ENCODE measurements at regions not wholly inside any gene's neighbourhood (a gene's known extent, or its start where the extent isn't known, plus 50 kb on each side); places are given as distances from the start of the nearest gene placed in this dataset.

DNA sequence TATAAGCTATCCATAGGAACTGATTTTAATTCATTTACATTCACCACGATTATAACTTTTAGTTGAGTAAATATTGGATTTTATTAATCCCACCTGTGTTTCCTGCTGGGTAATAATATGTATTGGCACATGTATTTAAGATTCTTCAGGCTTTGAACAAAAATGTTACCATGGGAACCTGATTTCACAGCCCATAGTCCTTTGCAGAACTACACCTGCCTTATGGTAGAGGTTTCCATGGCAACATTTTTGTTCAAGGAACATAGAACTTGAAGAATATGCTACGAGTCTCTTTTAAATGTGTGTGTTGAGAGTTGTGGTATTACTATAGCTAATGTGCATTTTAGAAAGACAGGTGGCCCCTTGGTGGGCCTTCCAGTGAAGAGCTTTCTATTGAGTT, 317.4 kb downstream of the SAMD5 start (continued):
- TF ChIP-seq, protein P1, sequence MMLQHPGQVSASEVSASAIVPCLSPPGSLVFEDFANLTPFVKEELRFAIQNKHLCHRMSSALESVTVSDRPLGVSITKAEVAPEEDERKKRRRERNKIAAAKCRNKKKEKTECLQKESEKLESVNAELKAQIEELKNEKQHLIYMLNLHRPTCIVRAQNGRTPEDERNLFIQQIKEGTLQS (IDR thresholded peaks at IDR 0.05): no peak
- TF ChIP-seq ZNF274 (IDR thresholded peaks at IDR 0.05; ENCODE audit: low read depth, low read length) (no peak), EZH2 (IDR thresholded peaks at IDR 0.05) (no peak)

DNA sequence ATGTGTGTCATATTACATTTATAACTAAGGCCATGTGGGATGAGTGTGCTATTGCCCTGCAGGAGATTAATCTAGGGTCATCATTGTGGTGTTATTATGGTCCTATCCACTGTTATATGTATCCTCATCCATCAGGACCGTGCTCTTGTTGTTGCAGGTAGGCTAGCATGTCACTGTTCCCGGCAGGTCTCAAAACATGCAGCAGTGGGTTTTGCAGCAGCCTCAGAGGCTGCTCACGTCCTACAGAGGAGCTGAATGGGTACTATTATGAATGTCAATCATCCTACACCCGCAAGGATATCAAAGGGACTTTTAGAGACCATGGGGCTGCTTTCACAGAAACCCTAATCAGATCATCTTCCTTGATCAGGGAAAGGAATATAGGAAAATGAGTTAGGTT, 318.2 kb downstream of the SAMD5 start:
- Histone ChIP-seq H3K9me2 (ENCODE audit: insufficient read depth) (no peaks in the 10 kb centered on the region), H3K4me2 (ENCODE audit: low read length) (no peak overlapping the region), H3K4me1 (ENCODE audit: control insufficient read depth in 1 of 2, insufficient read depth in 2 of 2, low read length in 2 of 2) (no peaks in the 10 kb centered on the region), H3K4me3 (replicated peaks in 1 of 2; ENCODE audit: low read depth in 1 of 2, low read length in 2 of 2) (no peak overlapping the region), H3K9me3 (ENCODE audit: control insufficient read depth in 1 of 2, insufficient read depth in 1 of 2, low read depth in 1 of 2, low read length in 2 of 2) (no peaks in the 10 kb centered on the region), H3K36me3 (ENCODE audit: control insufficient read depth in 1 of 2, insufficient read depth in 2 of 2, low read length in 2 of 2) (no peaks in the 10 kb centered on the region), H3K27ac (ENCODE audit: low read depth, low read length) (no peak overlapping the region), H3K9ac (ENCODE audit: low read length) (no peak overlapping the region), H4K20me1 (ENCODE audit: insufficient read depth) (no peaks in the 10 kb centered on the region), H2AFZ (ENCODE audit: low read depth, low read length, poor library complexity, severe bottlenecking) (no peak overlapping the region), H3K79me2 (ENCODE audit: insufficient read depth, low read length) (no peaks in the 10 kb centered on the region), H3K27me3 (ENCODE audit: insufficient read depth, low read length) (no peaks in the 10 kb centered on the region)
- CTCF ChIA-PET: no interaction called here
- BruUV-seq (replicated peaks): no TSS peak
- no peak for ATAC-seq
- RAD21 ChIA-PET (ENCODE audit: low non-redundant PET in 1 of 2, low total read pairs in 2 of 2, uncharacterized antibody in 2 of 2, unreplicated experiment in 2 of 2): no interaction called here
- no peak for DNase-seq (ENCODE audit: low read depth, low spot score)
- intact Hi-C loops (cut with micrococcal nuclease): no loop called here
- TF ChIP-seq FOSL1 (IDR thresholded peaks at IDR 0.05; ENCODE audit: low read depth) (no peak), RAD21 (IDR thresholded peaks at IDR 0.05; ENCODE audit: low read depth) (no peak), SRF (IDR thresholded peaks at IDR 0.05; ENCODE audit: low read depth) (no peak), TCF7L2 (IDR thresholded peaks at IDR 0.05; ENCODE audit: borderline replicate concordance, extremely low read depth, insufficient read depth, insufficient read length) (no peak), POLR2A (IDR thresholded peaks at IDR 0.05; ENCODE audit: borderline replicate concordance, extremely low read depth, insufficient read depth, insufficient read length) (no peak), JUND (IDR thresholded peaks at IDR 0.05) (no peak), CEBPB (IDR thresholded peaks at IDR 0.05; ENCODE audit: low read depth) (no peak), ZNF274 (IDR thresholded peaks at IDR 0.05; ENCODE audit: low read depth, low read length) (no peak), EGR1 (IDR thresholded peaks at IDR 0.05; ENCODE audit: low read depth) (no peak), EZH2phosphoT487 (IDR thresholded peaks at IDR 0.05; ENCODE audit: borderline replicate concordance) (no peak), YY1 (IDR thresholded peaks at IDR 0.05; ENCODE audit: extremely low read depth, insufficient replicate concordance, low read depth, low read length) (no peak), ELF1 (IDR thresholded peaks at IDR 0.05; ENCODE audit: borderline replicate concordance, low read depth) (no peak), CBX3 (IDR thresholded peaks at IDR 0.05; ENCODE audit: low read depth) (no peak), EZH2 (IDR thresholded peaks at IDR 0.05) (no peak)
- TF ChIP-seq, protein P2, sequence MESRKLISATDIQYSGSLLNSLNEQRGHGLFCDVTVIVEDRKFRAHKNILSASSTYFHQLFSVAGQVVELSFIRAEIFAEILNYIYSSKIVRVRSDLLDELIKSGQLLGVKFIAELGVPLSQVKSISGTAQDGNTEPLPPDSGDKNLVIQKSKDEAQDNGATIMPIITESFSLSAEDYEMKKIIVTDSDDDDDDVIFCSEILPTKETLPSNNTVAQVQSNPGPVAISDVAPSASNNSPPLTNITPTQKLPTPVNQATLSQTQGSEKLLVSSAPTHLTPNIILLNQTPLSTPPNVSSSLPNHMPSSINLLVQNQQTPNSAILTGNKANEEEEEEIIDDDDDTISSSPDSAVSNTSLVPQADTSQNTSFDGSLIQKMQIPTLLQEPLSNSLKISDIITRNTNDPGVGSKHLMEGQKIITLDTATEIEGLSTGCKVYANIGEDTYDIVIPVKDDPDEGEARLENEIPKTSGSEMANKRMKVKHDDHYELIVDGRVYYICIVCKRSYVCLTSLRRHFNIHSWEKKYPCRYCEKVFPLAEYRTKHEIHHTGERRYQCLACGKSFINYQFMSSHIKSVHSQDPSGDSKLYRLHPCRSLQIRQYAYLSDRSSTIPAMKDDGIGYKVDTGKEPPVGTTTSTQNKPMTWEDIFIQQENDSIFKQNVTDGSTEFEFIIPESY (IDR thresholded peaks at IDR 0.05; ENCODE audit: extremely low read depth, insufficient replicate concordance, low read length): no peak
- TF ChIP-seq, protein P3, sequence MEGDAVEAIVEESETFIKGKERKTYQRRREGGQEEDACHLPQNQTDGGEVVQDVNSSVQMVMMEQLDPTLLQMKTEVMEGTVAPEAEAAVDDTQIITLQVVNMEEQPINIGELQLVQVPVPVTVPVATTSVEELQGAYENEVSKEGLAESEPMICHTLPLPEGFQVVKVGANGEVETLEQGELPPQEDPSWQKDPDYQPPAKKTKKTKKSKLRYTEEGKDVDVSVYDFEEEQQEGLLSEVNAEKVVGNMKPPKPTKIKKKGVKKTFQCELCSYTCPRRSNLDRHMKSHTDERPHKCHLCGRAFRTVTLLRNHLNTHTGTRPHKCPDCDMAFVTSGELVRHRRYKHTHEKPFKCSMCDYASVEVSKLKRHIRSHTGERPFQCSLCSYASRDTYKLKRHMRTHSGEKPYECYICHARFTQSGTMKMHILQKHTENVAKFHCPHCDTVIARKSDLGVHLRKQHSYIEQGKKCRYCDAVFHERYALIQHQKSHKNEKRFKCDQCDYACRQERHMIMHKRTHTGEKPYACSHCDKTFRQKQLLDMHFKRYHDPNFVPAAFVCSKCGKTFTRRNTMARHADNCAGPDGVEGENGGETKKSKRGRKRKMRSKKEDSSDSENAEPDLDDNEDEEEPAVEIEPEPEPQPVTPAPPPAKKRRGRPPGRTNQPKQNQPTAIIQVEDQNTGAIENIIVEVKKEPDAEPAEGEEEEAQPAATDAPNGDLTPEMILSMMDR (IDR thresholded peaks at IDR 0.05 in 2 of 3, conservative IDR thresholded peaks at IDR 0.05 in 1 of 3; ENCODE audit: borderline replicate concordance in 1 of 3, insufficient read depth in 1 of 3, low read depth in 2 of 3, low read length in 2 of 3): no peak
- TF ChIP-seq, protein P4, sequence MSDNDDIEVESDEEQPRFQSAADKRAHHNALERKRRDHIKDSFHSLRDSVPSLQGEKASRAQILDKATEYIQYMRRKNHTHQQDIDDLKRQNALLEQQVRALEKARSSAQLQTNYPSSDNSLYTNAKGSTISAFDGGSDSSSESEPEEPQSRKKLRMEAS (IDR thresholded peaks at IDR 0.05): no peak
- TF ChIP-seq, protein P1 (IDR thresholded peaks at IDR 0.05): no peak
- POLR2A ChIA-PET: no interaction called here
